ENCODE measurements at regions not wholly inside any gene's neighbourhood (a gene's known extent, or its start where the extent isn't known, plus 50 kb on each side); places are given as distances from the start of the nearest gene placed in this dataset.

DNA sequence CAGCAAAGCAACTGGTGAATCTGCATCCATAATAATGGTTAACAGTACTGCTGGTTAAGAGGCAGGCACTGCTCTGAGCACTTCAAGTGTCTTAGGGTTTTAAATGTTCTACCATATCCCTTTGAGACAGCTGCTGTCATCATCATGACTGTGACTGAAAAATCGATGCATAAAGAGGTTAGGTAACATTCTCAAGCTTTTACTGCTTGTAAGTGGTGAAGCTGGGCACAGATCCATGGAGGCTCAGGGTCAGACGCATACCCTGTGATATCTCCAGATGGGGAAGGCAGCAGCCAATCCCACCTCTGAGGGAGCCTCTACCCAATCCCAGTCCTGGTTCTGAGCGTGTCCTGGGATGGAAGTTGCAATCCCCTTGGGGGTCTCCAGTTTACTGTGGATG lies 57.6 kb upstream of the SOX9 start:
- H3K27ac ChIP-seq = no peak overlapping the region
- TF ChIP-seq, protein P1, sequence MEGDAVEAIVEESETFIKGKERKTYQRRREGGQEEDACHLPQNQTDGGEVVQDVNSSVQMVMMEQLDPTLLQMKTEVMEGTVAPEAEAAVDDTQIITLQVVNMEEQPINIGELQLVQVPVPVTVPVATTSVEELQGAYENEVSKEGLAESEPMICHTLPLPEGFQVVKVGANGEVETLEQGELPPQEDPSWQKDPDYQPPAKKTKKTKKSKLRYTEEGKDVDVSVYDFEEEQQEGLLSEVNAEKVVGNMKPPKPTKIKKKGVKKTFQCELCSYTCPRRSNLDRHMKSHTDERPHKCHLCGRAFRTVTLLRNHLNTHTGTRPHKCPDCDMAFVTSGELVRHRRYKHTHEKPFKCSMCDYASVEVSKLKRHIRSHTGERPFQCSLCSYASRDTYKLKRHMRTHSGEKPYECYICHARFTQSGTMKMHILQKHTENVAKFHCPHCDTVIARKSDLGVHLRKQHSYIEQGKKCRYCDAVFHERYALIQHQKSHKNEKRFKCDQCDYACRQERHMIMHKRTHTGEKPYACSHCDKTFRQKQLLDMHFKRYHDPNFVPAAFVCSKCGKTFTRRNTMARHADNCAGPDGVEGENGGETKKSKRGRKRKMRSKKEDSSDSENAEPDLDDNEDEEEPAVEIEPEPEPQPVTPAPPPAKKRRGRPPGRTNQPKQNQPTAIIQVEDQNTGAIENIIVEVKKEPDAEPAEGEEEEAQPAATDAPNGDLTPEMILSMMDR (IDR thresholded peaks at IDR 0.05) = no peak
- no peaks in the 10 kb centered on the region for H3K4me1 ChIP-seq
- H3K27me3 ChIP-seq = no peaks in the 10 kb centered on the region
- intact Hi-C loops (cut with DNase I) = no loop called here
- DNase-seq (ENCODE audit: low spot score in 2 of 2) = no peak
- H3K9me3 ChIP-seq = no peaks in the 10 kb centered on the region
- no peaks in the 10 kb centered on the region for H3K36me3 ChIP-seq
- no peak overlapping the region for H3K4me3 ChIP-seq

DNA sequence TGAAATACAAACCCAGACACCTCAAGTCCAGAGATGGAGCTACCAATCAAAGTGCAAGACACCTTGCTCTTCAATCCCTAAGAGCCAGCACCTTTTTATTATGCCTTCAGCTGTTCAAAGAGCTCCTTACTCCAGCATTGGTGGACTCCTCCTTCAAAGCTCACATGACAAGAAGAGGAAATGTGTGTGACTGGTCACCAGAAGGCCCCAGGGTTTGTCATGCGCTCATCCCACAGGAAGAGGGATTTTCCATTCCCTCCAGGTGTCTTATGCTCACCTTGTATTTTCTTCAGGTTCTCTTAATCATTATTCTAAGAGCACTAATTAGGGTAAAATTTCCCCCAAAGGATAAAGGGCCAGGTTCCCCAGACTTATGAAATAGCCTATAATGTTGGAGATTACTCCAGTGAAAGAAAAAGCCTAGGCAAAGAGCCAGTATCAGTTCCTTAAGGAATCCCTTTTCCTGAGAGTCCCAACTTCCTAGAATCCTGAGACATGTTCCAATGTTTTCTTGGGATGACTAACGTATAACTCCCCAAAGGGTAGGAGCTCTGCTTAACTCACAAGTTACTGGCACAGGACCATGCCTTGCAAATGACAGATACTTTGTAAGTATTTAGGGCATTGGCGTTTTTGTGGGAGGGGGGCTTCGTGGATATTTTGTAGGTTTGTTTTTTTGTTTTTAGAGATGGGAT lies 56.9 kb upstream of the SOX9 start:
- intact Hi-C loops (cut with DNase I) = no loop called here
- Histone ChIP-seq H3K4me3 (no peak overlapping the region), H3K27ac (no peak overlapping the region), H3K27me3 (no peaks in the 10 kb centered on the region), H3K9me3 (no peaks in the 10 kb centered on the region), H3K36me3 (no peaks in the 10 kb centered on the region), H3K4me1 (no peaks in the 10 kb centered on the region)
- TF ChIP-seq, protein P1 (IDR thresholded peaks at IDR 0.05) = no peak
- DNase-seq (ENCODE audit: low spot score in 2 of 2) = no peak

DNA sequence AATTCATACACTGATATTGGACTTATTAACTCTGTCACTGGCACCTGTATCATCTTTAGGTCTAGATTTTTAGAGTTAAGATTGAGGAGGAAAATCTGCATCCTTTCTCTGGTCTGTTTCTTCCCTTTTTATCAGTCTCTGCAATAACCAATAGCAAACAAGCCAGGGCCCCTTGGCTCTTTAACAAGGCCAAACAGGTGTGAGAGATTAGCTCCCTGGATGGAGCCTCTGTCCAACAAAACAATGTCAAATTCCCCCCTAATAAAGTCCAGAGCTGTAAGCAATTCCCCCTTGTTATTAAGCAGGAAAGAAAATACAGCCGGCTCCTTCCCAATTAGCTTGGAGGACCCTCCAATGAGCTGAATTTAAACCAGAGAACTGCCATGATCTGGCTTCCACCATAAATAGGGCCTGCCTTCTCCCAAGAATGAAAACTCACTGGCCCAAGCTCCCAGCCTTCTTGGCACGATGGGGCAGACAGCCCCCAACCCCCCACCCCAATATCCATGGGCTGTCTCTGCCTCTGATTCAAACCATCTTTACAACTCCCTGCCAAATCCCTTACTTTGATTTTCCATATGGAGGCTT lies 56.1 kb upstream of the SOX9 start:
- Histone ChIP-seq H3K4me3 (no peak overlapping the region), H3K27me3 (no peaks in the 10 kb centered on the region), H3K4me1 (no peaks in the 10 kb centered on the region), H3K27ac (no peak overlapping the region), H3K36me3 (no peaks in the 10 kb centered on the region), H3K9me3 (no peaks in the 10 kb centered on the region)
- DNase-seq (ENCODE audit: low spot score in 2 of 2) = no peak
- TF ChIP-seq, protein P1 (IDR thresholded peaks at IDR 0.05) = no peak
- intact Hi-C loops (cut with DNase I) = no loop called here

DNA sequence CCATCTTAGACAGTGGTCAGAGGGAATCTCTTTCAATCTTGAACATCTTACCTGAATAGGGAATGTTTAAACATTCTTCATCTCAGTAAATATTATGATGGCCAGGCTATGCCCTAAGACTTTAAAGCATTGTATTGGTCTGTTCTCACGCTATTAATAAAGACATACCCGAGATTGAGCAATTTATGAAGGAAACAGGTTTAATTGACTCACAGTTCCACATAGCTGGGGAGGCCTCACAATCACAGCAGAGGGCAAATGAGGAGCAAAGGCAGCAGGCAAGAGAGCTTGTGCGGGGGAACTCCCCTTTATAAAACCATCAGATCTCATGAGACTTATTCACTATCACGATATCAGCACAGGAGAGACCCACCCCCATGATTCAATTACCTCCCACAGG lies 55.3 kb upstream of the SOX9 start:
- intact Hi-C loops (cut with DNase I) = no loop called here
- TF ChIP-seq, protein P1 (IDR thresholded peaks at IDR 0.05) = no peak
- no peaks in the 10 kb centered on the region for H3K9me3 ChIP-seq
- no peak for DNase-seq (ENCODE audit: low spot score in 2 of 2)
- no peak overlapping the region for H3K4me3 ChIP-seq
- no peaks in the 10 kb centered on the region for H3K27me3 ChIP-seq
- no peak overlapping the region for H3K27ac ChIP-seq
- H3K4me1 ChIP-seq = no peaks in the 10 kb centered on the region
- H3K36me3 ChIP-seq = no peaks in the 10 kb centered on the region

DNA sequence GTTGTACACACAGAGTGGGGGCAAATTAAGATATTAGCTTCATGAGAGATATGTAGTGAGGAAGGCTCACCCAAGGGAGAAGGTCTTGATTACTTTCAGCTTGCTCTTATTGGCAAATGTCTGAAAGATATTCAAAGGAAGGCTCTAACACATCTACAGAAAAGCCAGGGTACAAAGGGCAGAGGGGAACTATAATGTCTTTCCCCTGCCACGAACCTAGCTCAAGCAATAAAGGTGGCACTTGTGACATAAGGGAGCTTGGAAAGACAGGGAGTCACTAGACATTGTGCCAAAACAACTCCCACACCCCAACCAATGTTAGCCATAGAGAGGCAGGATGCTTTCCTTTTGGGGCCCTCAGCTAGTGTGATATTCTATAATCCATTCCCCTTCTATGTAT lies 52.2 kb upstream of the SOX9 start:
- TF ChIP-seq, protein P1 (IDR thresholded peaks at IDR 0.05) = no peak
- intact Hi-C loops (cut with DNase I) = no loop called here
- H3K27ac ChIP-seq = no peak overlapping the region

More for the DNA sequence above, 52.2 kb upstream of the SOX9 start:
- DNase-seq (ENCODE audit: low spot score in 2 of 2) = no peak
- Histone ChIP-seq H3K9me3 (no peaks in the 10 kb centered on the region), H3K4me3 (no peak overlapping the region), H3K27me3 (no peaks in the 10 kb centered on the region), H3K4me1 (no peaks in the 10 kb centered on the region), H3K36me3 (no peaks in the 10 kb centered on the region)
